GM23248 (cell line): ENCODE measurements at regions not wholly inside any gene's neighbourhood (a gene's known extent, or its start where the extent isn't known, plus 50 kb on each side); places are given as distances from the start of the nearest gene placed in this dataset.
A peak's percentile ranks its signal among the peaks of the same experiment; 100 is the strongest.

Experiments
- DNase-seq: peaks from one replicate; pipeline ENCODE4 v3.0.0-alpha.2; 2015
- H2AFZ ChIP-seq: fragments of 200-600 bp; sonication (generic); 2 replicates; pipeline ENCODE4 v1.6.1; 2016; ENCODE audit warnings: antibody characterized with exemption
- H3F3A ChIP-seq: fragments of 200-600 bp; sonication (generic); 2 replicates; pipeline ENCODE4 v1.6.1; 2016; ENCODE audit warnings: mild to moderate bottlenecking, antibody characterized with exemption, mixed run types; ENCODE audit not compliant: insufficient read depth
- H3K27ac ChIP-seq: fragments of 200-600 bp; sonication (generic); 2 replicates; pipeline ENCODE4 v1.5.1; 2016; ENCODE audit warnings: mild to moderate bottlenecking
- H3K27me3 ChIP-seq: fragments of 200-600 bp; sonication (generic); replicated peaks from 2 replicates; pipeline ENCODE4 v1.6.1; 2016; ENCODE audit warnings: mild to moderate bottlenecking; ENCODE audit not compliant: insufficient read depth
- H3K36me3 ChIP-seq: fragments of 200-600 bp; sonication (generic); 2 replicates; pipeline ENCODE4 v1.6.1; 2016; ENCODE audit warnings: low read depth, mild to moderate bottlenecking
- H3K4me1 ChIP-seq: fragments of 200-600 bp; sonication (generic); 2 replicates; pipeline ENCODE4 v1.6.1; 2016; ENCODE audit warnings: mild to moderate bottlenecking; ENCODE audit not compliant: insufficient read depth
- H3K4me2 ChIP-seq: fragments of 200-600 bp; sonication (generic); one replicate; pipeline ENCODE4 v1.6.1; 2016; ENCODE audit warnings: mild to moderate bottlenecking; ENCODE audit not compliant: unreplicated experiment
- H3K4me3 ChIP-seq: fragments of 200-600 bp; sonication (generic); 2 replicates; pipeline ENCODE4 v1.5.1; 2016; ENCODE audit warnings: mild to moderate bottlenecking
- H3K79me2 ChIP-seq: fragments of 200-600 bp; sonication (generic); 2 replicates; pipeline ENCODE4 v1.6.1; 2016; ENCODE audit warnings: mild to moderate bottlenecking; ENCODE audit not compliant: insufficient read depth
- H3K9ac ChIP-seq: fragments of 200-600 bp; sonication (generic); 2 replicates; pipeline ENCODE4 v1.6.1; 2016; ENCODE audit warnings: mild to moderate bottlenecking
- H3K9me2 ChIP-seq: fragments of 200-600 bp; sonication (generic); 2 replicates; pipeline ENCODE4 v1.6.1; 2016; ENCODE audit warnings: mixed run types, mild to moderate bottlenecking, moderate library complexity; ENCODE audit not compliant: insufficient read depth
- H3K9me3 ChIP-seq: fragments of 200-600 bp; sonication (generic); one replicate; pipeline ENCODE4 v1.6.1; 2017; ENCODE audit warnings: low read depth
- H4K20me1 ChIP-seq: fragments of 200-600 bp; sonication (generic); 2 replicates; pipeline ENCODE4 v1.6.0; 2016; ENCODE audit not compliant: insufficient read depth
- EZH2 ChIP-seq: fragments of 200-600 bp; sonication (generic); IDR thresholded peaks from 2 replicates; pipeline ENCODE4 v1.6.1; 2018; ENCODE audit warnings: antibody characterized with exemption, mild to moderate bottlenecking; ENCODE audit not compliant: insufficient read depth, poor library complexity, severe bottlenecking
- EZH2phosphoT487 ChIP-seq: fragments of 200-600 bp; sonication (generic); IDR thresholded peaks from 2 replicates; pipeline ENCODE4 v1.6.1; 2018; ENCODE audit warnings: antibody characterized with exemption, moderate library complexity, mild to moderate bottlenecking, low read depth; ENCODE audit not compliant: insufficient read depth
- WGBS, 2 experiments: methylation state at CpG; one replicate each; pipeline ENCODE4 v1.1.6; 2015 to 2017; ENCODE audit warnings: low lambda C conversion rate in 2 of 2, low coverage in 1 of 2; ENCODE audit errors: missing lambda C conversion rate in 2 of 2; 5-methylcytosine and 5-hydroxymethylcytosine counted together
- in situ Hi-C: fragments of 300-500 bp; cut with MboI; formaldehyde crosslinking; loops from 2 replicates; pipeline ENCODE4 v1.15.0; 2020

- Histone ChIP-seq H3K9me3 (no peaks in the 10 kb centered on the region), H3K4me2 (no peak overlapping the region), H3K9me2 (no peaks in the 10 kb centered on the region), H3K27me3 (no peaks in the 10 kb centered on the region), H3K36me3 (no peaks in the 10 kb centered on the region), H3K4me3 (no peak overlapping the region), H3F3A (no peaks in the 10 kb centered on the region), H3K79me2 (no peaks in the 10 kb centered on the region), H4K20me1 (no peaks in the 10 kb centered on the region), H3K9ac (no peak overlapping the region), H2AFZ (no peak overlapping the region), H3K27ac (no peak overlapping the region), H3K4me1 (no peaks in the 10 kb centered on the region)
- WGBS, 2 experiments: 86 to 92% methylated on average over 3 of the region's 3 CpGs
- in situ Hi-C loops: loop anchor here (5.0 to 25.0 kb wide), 2 partner anchors 287 to 482 kb away; no protein-coding TSS in a partner anchor
- TF ChIP-seq EZH2 (no peak), EZH2phosphoT487 (no peak)
- no peak for DNase-seq
These were observed 124.6 kb downstream of the BTC start for GRCh38 chr4:74669702-74670101.

- no peaks in the 10 kb centered on the region for H3K27me3 ChIP-seq
- no peaks in the 10 kb centered on the region for H3K36me3 ChIP-seq
- no peaks in the 10 kb centered on the region for H3K9me3 ChIP-seq
- no peaks in the 10 kb centered on the region for H3K9me2 ChIP-seq
- no peaks in the 10 kb centered on the region for H3K79me2 ChIP-seq
- in situ Hi-C loops: loop anchor here (5.0 to 25.0 kb wide), 2 partner anchors 288 to 483 kb away; no protein-coding TSS in a partner anchor
- no peak overlapping the region for H3K27ac ChIP-seq
- H3K4me2 ChIP-seq: no peak overlapping the region
- H3K4me3 ChIP-seq: no peak overlapping the region
- DNase-seq: no peak
- H3F3A ChIP-seq: no peaks in the 10 kb centered on the region
- 77% methylated on average over 1 of the region's 1 CpG for WGBS, 2 experiments
- no peak overlapping the region for H2AFZ ChIP-seq
- H3K4me1 ChIP-seq: no peaks in the 10 kb centered on the region
- H4K20me1 ChIP-seq: no peaks in the 10 kb centered on the region
- no peak overlapping the region for H3K9ac ChIP-seq
- no peak for TF ChIP-seq EZH2phosphoT487
- no peak for TF ChIP-seq EZH2
These were observed 123.7 kb downstream of the BTC start for GRCh38 chr4:74670583-74670982.

- Histone ChIP-seq H3F3A (no peaks in the 10 kb centered on the region), H3K79me2 (no peaks in the 10 kb centered on the region), H3K4me1 (no peaks in the 10 kb centered on the region), H3K9me3 (no peaks in the 10 kb centered on the region), H2AFZ (no peak overlapping the region), H3K36me3 (no peaks in the 10 kb centered on the region), H3K27ac (no peak overlapping the region), H3K9ac (no peak overlapping the region), H3K9me2 (no peaks in the 10 kb centered on the region), H3K4me3 (no peak overlapping the region), H4K20me1 (no peaks in the 10 kb centered on the region), H3K27me3 (no peaks in the 10 kb centered on the region), H3K4me2 (no peak overlapping the region)
- TF ChIP-seq EZH2phosphoT487 (no peak), EZH2 (no peak)
- peak; percentile 86 for DNase-seq
- in situ Hi-C loops: loop anchor here (5.0 to 25.0 kb wide), 2 partner anchors 289 to 484 kb away; no protein-coding TSS in a partner anchor
- WGBS, 2 experiments: 0 to 3% methylated on average over 2 of the region's 2 CpGs
These were observed 123.1 kb downstream of the BTC start for GRCh38 chr4:74671080-74671698.

- no peaks in the 10 kb centered on the region for H3F3A ChIP-seq
- no peaks in the 10 kb centered on the region for H3K9me3 ChIP-seq
- no peak overlapping the region for H3K4me2 ChIP-seq
- H3K27ac ChIP-seq: no peak overlapping the region
- DNase-seq: no peak
- in situ Hi-C loops: loop anchor here (5.0 to 25.0 kb wide), 2 partner anchors 292 to 487 kb away; no protein-coding TSS in a partner anchor
- H3K27me3 ChIP-seq: no peaks in the 10 kb centered on the region
- H3K79me2 ChIP-seq: no peaks in the 10 kb centered on the region
- H2AFZ ChIP-seq: no peak overlapping the region
- H3K9ac ChIP-seq: no peak overlapping the region
- H3K4me1 ChIP-seq: no peaks in the 10 kb centered on the region
- H3K36me3 ChIP-seq: no peaks in the 10 kb centered on the region
- no peaks in the 10 kb centered on the region for H4K20me1 ChIP-seq
- WGBS, 2 experiments: 71 to 77% methylated on average over 1 of the region's 1 CpG
- no peak overlapping the region for H3K4me3 ChIP-seq
- no peaks in the 10 kb centered on the region for H3K9me2 ChIP-seq
- no peak for TF ChIP-seq EZH2phosphoT487
- TF ChIP-seq EZH2: no peak
These were observed 119.6 kb downstream of the BTC start for GRCh38 chr4:74674750-74675149.
